Skin epidermis (tissue), 12 donors: ENCODE measurements at regions not wholly inside any gene's neighbourhood (a gene's known extent, or its start where the extent isn't known, plus 50 kb on each side); places are given as distances from the start of the nearest gene placed in this dataset.
"Not testable (repeated sequence)": the region's sequence is repeated elsewhere in the genome, so short reads cannot be mapped to it uniquely, and the experiment has no call there.

Experiments
- H3K27ac ChIP-seq, 21 experiments: fragments of 200-600 bp; sonication (generic) in 11 of 21; one replicate each; pipeline ENCODE4 v1.5.0; 2020; ENCODE audit warnings: mild to moderate bottlenecking in 3 of 21, inconsistent platforms in 2 of 21, moderate library complexity in 2 of 21
- H3K4me3 ChIP-seq, 7 experiments: fragments of 200-600 bp; sonication (generic) in 2 of 7; one replicate each; pipeline ENCODE4 v1.5.0; 2020; ENCODE audit warnings: inconsistent platforms in 2 of 7, mild to moderate bottlenecking in 2 of 7, moderate library complexity in 1 of 7

GRCh38 chr5:33184367-33184766 lies 256.4 kb upstream of the TARS1 start:
- H3K27ac ChIP-seq: no peak overlapping the region
- H3K4me3 ChIP-seq: no peak overlapping the region

GRCh38 chr5:33188089-33188488 lies 252.7 kb upstream of the TARS1 start:
- no peak overlapping the region for H3K4me3 ChIP-seq
- H3K27ac ChIP-seq: no peak overlapping the region

- no peak overlapping the region for H3K27ac ChIP-seq
- no peak overlapping the region for H3K4me3 ChIP-seq
Observed at GRCh38 chr5:33194914-33195313, 245.9 kb upstream of the TARS1 start.

GRCh38 chr5:33195431-33196165 lies 245.2 kb upstream of the TARS1 start:
- H3K4me3 ChIP-seq: no peak overlapping the region
- no peak overlapping the region for H3K27ac ChIP-seq

GRCh38 chr5:33198836-33199235 lies 241.9 kb upstream of the TARS1 start:
- Histone ChIP-seq H3K27ac (no peak overlapping the region), H3K4me3 (no peak overlapping the region)

GRCh38 chr5:33203931-33204330 lies 236.8 kb upstream of the TARS1 start:
- Histone ChIP-seq H3K4me3 (no peak overlapping the region), H3K27ac (no peak overlapping the region)

- no peak overlapping the region for H3K4me3 ChIP-seq
- no peak overlapping the region for H3K27ac ChIP-seq
Observed at GRCh38 chr5:33205079-33205478, 235.7 kb upstream of the TARS1 start.

- no peak overlapping the region for H3K4me3 ChIP-seq
Observed at GRCh38 chr5:33205727-33206410, 234.9 kb upstream of the TARS1 start.

GRCh38 chr5:33206962-33207506 lies 233.7 kb upstream of the TARS1 start:
- no peak overlapping the region for H3K4me3 ChIP-seq
- H3K27ac ChIP-seq: no peak overlapping the region

More at GRCh38 chr5:33205727-33206410, 234.9 kb upstream of the TARS1 start:
- H3K27ac ChIP-seq: no peak overlapping the region

- Histone ChIP-seq H3K4me3 (no peak overlapping the region), H3K27ac (no peak overlapping the region)
Observed at GRCh38 chr5:33209252-33209651, 231.5 kb upstream of the TARS1 start.

GRCh38 chr5:33210221-33210620 lies 230.5 kb upstream of the TARS1 start:
- H3K4me3 ChIP-seq, H3K27ac ChIP-seq: not testable (repeated sequence)

- Histone ChIP-seq H3K4me3 (no peak overlapping the region), H3K27ac (no peak overlapping the region)
Observed at GRCh38 chr5:33210978-33211377, 229.8 kb upstream of the TARS1 start.

- Histone ChIP-seq H3K27ac (no peak overlapping the region), H3K4me3 (no peak overlapping the region)
Observed at GRCh38 chr5:33212439-33212838, 228.3 kb upstream of the TARS1 start.

GRCh38 chr5:33212900-33213299 lies 227.9 kb upstream of the TARS1 start:
- no peak overlapping the region for H3K27ac ChIP-seq
- no peak overlapping the region for H3K4me3 ChIP-seq

GRCh38 chr5:33223563-33224284 lies 217.0 kb upstream of the TARS1 start:
- Histone ChIP-seq H3K4me3 (no peak overlapping the region), H3K27ac (peak overlapping the region in 1 of 21 experiments; percentile 42)

GRCh38 chr5:33224285-33224961 lies 216.3 kb upstream of the TARS1 start:
- Histone ChIP-seq H3K4me3 (no peak overlapping the region), H3K27ac (no peak overlapping the region)

- Histone ChIP-seq H3K27ac (no peak overlapping the region), H3K4me3 (no peak overlapping the region)
Observed at GRCh38 chr5:33227247-33227646, 213.5 kb upstream of the TARS1 start.

GRCh38 chr5:33227746-33228145 lies 213.0 kb upstream of the TARS1 start:
- no peak overlapping the region for H3K27ac ChIP-seq
- H3K4me3 ChIP-seq: no peak overlapping the region

- H3K27ac ChIP-seq: no peak overlapping the region
- no peak overlapping the region for H3K4me3 ChIP-seq
Observed at GRCh38 chr5:33228149-33228548, 212.6 kb upstream of the TARS1 start.

- H3K4me3 ChIP-seq: no peak overlapping the region
- no peak overlapping the region for H3K27ac ChIP-seq
Observed at GRCh38 chr5:33229216-33229615, 211.5 kb upstream of the TARS1 start.
